ENCODE measurements at regions not wholly inside any gene's neighbourhood (a gene's known extent, or its start where the extent isn't known, plus 50 kb on each side); places are given as distances from the start of the nearest gene placed in this dataset.

GRCh38 chr9:90974643-90975245 is 173.1 kb downstream of the SYK start:
- H3K4me2 ChIP-seq: no peak overlapping the region
- no peaks in the 10 kb centered on the region for H3K36me3 Mint-ChIP-seq (ENCODE audit: low read depth)
- H3K4me1 ChIP-seq (ENCODE audit: insufficient read depth): no peaks in the 10 kb centered on the region
- peaks cover 7% of the 10 kb centered on the region for H3K27me3 Mint-ChIP-seq (ENCODE audit: insufficient read depth, low read depth, poor library complexity)
- no peaks in the 10 kb centered on the region for H3F3A ChIP-seq (replicated peaks; ENCODE audit: low read depth)
- H3K27ac ChIP-seq (ENCODE audit: low read depth): no peak overlapping the region
- H3K4me1 Mint-ChIP-seq: peaks cover 2% of the 10 kb centered on the region; the same call in 1 of the 3 replicates
- no peaks in the 10 kb centered on the region for H3K36me3 ChIP-seq (ENCODE audit: insufficient read depth)
- H3K79me2 ChIP-seq (replicated peaks; ENCODE audit: insufficient read depth): no peaks in the 10 kb centered on the region
- H3K4me3 ChIP-seq: no peak overlapping the region
- no peak overlapping the region for H2AFZ ChIP-seq
- no peaks in the 10 kb centered on the region for H3K9me3 Mint-ChIP-seq
- TF ChIP-seq CREB1 (CRISPR knock-in tag; IDR thresholded peaks at IDR 0.05; ENCODE audit: low read depth) (no peak), NANOG (IDR thresholded peaks at IDR 0.05; ENCODE audit: borderline replicate concordance) (no peak), STAT1 (IDR thresholded peaks at IDR 0.05; ENCODE audit: unreplicated experiment) (no peak), CTCF (conservative IDR thresholded peaks at IDR 0.05; ENCODE audit: low read depth in 2 of 2) (no peak), ZNF462 (CRISPR knock-in tag; IDR thresholded peaks at IDR 0.05) (no peak), EZH2phosphoT487 (IDR thresholded peaks at IDR 0.05; ENCODE audit: unreplicated experiment) (no peak), POLR2AphosphoS5 (IDR thresholded peaks at IDR 0.05; ENCODE audit: low read depth) (no peak)
- ATAC-seq (no peak), DNase-seq (ENCODE audit: low spot score) (no peak)
- H3K27ac Mint-ChIP-seq: no peak overlapping the region
- H3K9me2 ChIP-seq (ENCODE audit: insufficient read depth): no peaks in the 10 kb centered on the region
- no peaks in the 10 kb centered on the region for H3K27me3 ChIP-seq (ENCODE audit: insufficient read depth)
- H3K4me3 Mint-ChIP-seq: no peak overlapping the region
- no peaks in the 10 kb centered on the region for H4K20me1 ChIP-seq (replicated peaks; ENCODE audit: insufficient read depth)
